EH (cell line): ENCODE measurements at regions not wholly inside any gene's neighbourhood (a gene's known extent, or its start where the extent isn't known, plus 50 kb on each side); places are given as distances from the start of the nearest gene placed in this dataset.
"Not testable (repeated sequence)": the region's sequence is repeated elsewhere in the genome, so short reads cannot be mapped to it uniquely, and the experiment has no call there.

Source experiments
- DNase-seq: peaks from one replicate; pipeline ENCODE4 v3.0.0-alpha.2; 2015; ENCODE audit warnings: low read depth

DNA sequence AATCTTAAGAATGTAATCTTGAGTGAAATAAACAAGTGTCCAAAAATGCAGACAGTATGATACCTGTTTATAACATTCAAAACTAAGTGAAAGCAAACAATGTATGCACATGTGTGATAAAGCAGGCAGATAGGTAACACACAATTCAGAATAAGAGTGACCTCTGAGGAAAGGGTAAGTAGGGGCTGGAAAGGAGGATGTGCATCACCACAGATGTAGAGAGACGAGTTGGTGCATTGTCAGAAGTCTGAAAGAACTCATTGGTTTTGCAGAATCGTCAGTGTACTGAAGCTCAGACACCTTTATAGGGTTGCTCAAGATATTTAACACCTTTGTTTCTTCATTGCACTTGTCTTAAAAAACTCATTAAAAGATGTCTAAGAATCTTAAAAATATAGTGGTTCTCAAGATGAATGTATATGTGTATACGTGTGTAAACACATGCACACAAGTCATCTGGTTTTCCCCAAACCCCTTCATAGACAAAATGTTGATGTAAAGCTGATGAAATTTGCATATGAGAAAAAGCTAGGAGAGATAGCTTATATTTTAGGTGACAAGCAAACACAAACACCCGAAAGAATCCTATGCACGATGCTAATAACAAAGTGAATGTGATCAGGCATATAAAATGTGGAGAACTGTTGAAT, 197.6 kb upstream of the MEF2C start:
- no peak for DNase-seq

DNA sequence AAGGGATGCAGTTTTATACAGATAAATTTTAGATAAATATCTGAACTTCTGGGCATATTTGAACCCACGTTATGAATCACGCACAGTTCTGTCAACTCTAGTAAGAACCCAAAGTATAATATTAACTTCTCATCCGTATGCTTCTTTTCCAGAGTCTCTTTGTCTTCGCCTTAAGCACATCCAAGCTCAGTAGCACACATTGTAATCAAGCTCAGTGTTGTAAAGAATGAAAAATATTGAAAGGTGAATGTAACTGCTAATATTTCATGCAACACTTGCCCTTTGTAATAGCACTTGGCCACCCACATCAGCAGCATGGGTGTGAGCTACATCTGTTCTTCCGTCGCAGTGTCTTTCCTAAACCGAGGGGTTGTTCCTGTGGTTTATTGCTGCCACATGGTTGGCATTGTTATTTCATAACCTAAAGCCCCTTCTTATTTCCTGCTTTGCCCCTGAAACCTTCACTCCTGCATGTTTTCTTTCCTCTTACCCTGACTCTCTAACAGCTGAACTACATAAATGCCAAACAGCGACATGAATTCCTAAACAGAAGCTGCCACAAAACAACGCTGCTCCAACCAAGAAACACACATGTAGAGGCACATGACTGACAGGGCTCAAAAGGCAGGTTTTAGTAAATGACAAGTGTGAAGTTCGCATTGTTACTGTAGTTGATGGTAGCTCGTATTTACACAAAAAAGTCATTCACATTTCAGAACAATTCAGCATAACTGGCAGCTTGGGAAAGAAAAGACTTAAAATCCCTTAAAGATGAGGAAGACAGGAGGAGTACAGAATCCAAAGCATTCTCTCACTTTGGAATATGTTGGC, 190.1 kb upstream of the MEF2C start:
- no peak for DNase-seq

DNA sequence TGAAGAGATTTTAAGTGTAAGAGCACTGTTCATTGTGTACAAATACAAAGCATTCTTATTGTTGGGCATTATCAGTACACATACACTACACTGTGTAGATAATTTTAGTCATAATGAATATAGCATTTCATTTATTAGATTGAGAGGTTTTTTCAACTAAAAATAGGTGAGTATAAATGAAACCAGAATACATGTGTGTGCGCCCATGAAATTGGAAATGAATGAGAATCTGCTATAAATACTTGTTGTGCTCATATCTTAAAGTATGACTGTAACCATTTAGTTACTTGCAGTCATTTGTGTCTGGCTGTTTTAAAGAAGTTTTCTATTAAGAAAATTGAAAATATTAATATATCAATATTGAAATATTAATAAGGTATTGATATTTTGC, 189.0 kb upstream of the MEF2C start:
- DNase-seq: no peak

DNA sequence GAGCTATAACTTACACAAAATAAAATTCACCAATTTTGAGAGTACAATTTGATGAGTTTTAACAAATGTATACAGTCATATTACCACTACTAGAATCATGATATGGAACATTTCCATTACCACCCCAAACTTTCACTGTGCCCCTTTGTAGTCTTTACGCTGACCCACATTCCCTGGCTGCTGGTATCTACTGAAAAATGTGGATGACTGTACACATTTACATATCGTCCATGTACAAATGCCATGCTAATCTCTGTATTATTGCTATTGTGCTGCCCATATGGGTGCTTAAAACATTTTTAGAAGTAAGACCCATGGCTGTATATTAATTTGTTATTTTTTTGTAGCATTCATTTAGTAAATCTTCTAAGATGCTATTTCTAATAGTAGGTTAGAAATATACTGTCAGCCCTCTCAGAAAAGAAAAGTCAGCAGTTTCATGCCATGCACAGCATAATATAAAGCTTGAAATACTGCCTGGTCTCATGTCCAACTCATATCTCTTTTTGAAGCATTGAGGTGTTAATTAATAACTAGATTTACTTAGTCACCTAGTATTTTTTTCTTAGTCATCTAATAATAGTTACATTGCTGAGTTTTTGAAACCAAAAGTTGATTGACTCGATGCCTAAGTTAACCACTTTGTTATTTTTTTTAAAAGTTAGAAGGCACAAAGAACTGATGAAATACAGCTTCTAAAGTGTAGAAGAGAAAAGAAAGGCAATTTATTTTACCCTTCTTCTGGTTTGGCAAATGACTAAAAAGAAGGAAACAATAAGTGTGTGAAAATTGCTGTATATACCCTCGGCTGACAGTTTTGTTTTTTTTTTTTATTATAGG, 188.3 kb upstream of the MEF2C start:
- DNase-seq: no peak

DNA sequence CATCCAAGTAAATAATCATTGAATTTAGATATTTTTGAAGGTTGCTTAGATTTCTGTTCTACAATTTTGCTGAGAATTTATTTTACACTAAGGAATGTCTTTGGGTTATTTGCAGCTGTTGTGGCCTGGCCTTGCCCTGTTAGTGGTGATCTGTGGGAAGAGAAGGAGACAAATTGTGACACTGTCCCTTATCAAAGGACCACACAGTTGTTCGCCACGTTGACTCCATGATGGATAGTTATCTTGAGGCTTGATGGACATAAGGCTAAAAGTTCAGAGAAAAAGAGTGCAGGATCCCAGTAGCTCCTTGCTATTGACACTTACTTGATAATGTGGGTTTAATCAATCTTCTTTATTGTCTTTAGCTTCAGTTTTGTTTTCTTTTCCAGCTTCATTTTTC, 186.6 kb upstream of the MEF2C start:
- DNase-seq: no peak

DNA sequence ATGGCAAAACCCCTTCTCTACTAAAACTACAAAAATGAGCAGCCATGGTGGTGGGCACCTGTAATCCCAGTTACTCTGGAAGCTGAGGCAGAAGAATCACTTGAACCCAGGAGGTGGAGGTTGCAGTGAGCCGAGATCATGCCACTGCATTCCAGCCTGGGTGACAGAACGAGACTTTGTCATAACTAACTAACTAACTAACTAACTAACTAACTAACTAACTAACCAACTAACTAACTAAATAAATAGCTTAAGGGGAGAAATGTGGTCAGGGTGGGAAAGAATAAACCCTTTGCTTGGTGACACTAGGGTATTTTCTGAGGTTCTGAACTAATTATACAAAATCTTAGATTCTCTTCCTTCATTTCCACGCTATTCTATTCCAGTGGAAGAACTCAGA, 184.4 kb upstream of the MEF2C start:
- no peak for DNase-seq

DNA sequence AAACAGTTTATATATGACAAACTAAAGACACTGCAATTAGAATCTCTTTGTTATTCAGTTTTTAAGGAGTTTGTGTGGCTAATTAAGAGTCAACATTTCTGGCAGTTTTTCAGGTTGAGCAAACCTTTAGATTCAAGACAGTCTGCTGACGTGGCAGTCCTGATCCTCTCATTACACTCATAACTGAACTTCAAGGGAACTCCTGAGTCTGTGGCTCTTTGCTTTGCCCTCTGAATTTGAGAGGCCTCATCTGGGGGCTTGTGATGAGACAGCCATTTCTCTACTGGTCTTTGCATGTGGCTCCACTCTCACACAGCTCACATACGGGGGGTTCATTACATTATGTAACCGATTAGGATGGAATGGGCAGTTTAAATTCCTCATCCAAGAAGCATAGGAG, 182.9 kb upstream of the MEF2C start:
- DNase-seq: no peak

DNA sequence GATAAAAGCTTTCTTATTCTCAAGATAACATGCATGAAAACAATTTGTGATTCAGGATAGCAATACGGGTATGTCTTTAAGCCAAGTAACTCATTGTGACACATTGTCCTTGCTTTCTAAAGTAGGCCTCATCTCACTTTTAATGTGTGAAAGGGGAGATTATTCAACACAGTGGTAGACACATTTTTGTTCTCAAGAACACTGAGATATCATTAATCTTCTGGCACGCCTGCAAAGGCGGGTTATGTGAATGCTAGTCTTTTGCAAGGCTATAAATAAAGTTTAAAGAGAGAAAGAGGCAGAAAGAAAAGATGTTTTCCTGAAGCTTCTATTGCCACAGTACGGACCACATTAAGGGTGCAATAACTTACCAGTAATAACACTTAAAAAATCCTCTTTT, 181.8 kb upstream of the MEF2C start:
- no peak for DNase-seq

DNA sequence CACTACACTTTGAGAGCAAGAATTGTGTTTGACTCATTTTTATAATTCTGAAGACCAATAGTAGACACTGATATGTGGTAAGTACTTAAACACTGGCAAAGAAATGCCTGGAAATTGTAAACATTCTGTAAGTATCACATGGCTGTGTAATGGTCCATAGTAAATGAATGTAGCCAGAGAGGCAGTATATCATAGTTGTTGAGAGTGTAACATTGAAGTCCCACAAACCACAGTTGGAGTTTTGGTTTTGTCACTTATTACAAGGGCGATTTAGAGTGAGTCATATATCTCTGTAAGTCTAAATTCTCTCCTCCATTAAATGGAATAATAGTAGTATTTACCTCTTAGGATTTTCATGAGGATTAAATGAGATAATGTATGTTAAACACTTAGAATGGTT, 181.1 kb upstream of the MEF2C start:
- DNase-seq: no peak

DNA sequence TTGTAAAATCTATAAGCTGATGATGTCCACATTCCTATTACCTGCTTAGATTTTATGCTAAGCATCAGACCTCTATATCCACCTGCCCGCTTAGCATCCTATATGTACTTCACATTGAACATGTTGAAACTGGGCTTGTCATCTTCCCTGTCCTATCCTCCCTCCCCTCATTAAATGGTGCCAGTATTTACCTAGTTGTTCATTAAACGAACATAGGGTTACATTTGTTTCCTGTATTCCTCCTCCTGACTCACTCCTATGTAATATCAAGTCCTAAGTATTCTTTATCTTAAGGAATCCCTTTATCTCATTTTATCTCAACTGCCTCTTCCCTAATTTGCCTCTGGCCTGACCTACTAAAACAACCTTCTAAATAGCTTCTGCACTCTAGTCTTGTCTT, 177.8 kb upstream of the MEF2C start:
- DNase-seq: no peak

DNA sequence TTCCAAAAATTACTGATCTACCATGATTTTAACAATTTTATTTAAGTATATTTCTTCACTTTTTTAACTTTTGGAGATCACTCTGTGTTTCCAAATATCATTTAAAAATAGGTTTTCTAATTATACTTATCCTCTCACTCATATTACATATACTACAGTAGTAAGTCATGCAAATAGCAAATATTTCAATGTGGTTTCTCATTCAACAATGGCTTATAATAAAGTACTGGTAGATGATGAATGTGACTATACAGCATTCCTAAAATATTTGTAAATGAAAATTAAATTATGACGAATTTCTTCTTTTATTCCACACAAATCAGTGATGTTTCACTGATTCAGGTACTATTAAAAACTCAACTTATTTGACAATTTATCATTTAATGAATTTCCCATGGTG, 176.3 kb upstream of the MEF2C start:
- no peak for DNase-seq

DNA sequence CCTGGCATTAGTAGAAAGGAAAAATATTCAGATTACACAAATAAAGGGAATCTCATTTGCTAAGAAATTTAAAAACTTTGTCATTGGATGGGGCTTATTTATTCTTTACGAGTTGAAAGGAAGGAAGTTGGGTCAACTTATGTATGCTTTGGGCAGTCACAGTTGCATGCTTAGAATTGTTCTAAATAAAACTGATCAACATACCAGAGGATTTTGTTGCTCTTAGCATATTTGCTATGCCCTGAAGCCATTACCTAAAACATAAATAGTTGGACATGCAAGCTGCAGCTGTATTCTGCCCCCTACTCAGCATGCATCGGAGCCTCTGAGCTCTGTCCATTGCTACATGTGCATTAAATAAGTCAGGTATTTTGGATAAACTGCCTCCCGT, 172.7 kb upstream of the MEF2C start:
- no peak for DNase-seq

DNA sequence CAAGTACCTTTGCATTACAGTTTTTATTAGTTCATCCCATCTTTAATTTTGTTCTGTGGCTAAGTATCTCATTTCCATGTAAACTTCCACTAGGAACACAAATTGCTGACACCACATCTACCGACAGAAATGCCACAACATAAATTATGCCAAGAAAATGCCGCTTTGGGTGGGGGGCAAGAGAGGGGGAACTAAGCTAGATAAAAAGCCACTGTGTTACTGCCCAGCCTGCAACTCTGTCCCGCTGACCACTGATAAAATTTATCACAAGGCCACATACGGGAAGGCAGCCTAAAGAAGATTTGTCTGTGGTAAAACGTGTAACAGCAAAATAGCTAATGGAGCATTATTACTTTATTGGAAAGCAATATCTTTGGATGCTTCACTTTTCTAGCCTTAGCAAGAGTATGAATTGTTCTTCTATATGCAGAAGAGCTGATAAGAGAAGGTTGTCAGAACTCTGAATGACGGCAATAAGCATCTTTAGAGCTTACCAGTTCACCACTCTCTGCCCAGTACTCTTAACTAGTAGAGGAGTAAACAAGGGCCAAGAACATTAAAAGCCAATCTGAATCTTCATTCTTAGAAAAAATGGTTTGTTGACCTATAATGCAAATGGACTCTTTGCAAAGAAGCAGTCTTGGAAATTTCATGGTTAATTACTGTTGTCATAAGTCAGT, 172.2 kb upstream of the MEF2C start:
- no peak for DNase-seq

DNA sequence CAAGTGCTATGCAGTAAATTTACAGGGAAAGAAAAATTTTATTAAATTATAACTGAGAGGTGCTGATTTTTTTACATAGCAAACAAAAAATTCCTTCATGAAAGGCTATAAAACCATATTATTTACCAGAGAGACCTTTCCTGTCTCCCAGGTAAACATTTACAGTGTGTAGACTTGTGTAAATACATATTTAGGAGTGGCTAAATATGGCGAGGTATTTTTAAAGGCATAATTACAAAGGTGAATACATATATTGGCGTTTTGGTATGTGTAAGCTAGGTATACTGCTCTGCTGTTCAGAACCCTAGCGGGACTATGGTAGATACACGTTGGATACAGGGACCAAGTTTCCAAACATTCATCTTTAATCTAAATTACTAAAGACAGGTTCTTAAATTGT, 170.6 kb upstream of the MEF2C start:
- no peak for DNase-seq

DNA sequence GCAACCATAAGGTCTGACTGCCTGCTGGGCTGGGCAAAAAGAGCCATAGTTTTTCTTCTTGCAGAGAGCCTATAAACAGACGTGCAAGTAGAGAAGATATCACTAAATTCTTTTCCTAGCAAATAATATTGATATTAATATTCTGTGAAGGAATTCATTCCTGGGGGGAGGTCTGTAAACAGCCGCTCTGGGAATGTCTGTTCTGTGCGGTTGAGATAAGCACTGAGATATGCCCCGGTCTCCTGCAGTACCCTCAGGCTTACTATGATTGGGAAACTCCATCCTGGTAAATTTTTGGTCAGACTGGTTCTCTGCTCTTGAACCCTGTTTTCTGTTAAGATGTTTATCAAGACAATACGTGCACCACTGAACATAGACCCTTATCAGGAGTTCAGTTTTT, 167.1 kb upstream of the MEF2C start:
- DNase-seq: not testable (repeated sequence)

DNA sequence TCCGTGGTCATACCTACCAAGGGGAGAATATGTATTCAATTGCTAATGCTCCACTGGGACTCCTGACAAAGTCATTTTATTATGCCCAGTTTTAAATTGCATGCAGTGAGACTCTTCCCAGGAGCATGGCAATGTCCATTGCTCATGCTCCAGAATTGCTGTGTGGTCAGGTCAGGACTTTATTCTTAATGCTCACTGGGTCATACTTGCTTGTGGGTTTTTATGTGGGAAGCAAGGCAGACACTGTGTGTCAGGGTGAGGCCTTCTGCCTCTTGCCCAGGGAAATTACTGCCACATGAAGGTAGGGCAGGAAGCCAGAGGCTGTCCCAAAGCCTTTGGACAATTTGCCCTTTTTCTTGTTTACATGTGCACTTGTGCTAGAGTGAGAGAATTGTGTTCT, 164.6 kb upstream of the MEF2C start:
- DNase-seq: no peak

DNA sequence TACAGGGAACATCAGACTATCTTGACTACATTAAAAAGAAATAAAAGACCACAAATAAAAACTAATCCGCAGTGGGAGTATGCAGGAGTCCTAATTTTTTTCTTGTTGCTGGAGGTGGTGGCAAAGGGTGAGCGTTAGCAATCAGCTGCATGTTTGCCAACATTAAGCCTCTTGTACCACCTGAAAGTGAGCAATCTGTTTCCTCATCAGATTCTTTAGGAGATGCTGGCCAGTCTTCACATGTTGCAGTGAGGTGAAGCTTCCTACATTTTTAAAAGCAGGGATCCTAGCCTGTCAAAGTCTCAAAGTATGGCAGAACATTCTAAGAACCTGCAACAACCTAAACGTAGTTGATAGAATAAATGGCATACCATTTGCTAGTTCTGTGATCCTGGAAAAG, 162.2 kb upstream of the MEF2C start:
- DNase-seq: no peak

DNA sequence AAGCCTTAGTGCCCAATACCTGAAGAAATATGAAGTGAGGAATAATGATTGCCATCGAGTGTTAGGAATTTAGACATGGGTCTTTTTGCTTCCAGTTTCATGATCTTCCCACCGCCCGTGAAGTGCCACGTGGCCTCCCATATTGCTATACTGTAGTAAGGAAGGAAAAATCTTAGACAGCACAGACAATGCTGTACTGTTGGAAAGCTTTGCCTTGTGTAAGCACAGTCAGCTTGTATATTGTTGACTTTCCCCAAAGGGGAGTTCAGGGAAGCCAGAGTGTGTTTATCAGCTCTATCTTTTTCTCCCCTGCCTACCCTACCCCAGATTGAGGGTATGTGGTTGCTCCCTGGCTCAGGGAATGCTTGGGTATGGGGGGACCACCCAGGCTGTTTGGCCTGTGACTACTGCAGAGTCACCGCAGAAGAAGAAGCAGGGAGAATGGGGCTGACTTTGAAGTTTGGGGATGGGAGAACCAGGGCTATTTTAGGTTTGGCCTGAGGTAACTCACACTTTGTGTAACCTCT, 161.8 kb upstream of the MEF2C start:
- DNase-seq: no peak

DNA sequence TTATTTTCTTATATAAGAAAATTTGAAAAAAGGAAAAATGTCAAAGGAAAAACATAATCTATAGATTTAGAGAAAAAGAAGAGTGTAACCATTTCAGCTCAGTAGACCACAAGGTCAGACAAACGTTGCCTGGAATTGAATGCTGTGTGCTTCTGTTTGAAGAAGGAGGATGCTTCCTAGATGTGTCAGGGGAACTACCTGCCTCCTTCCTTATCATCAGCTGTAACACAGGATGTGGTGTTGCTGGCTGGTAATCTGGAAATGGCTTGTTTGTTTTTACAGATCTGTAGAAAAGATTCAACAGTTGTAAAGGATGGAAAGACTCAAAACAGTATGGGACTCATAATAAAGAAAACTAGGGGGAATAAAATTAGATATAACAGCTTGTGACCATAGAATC, 160.7 kb upstream of the MEF2C start:
- DNase-seq: peak; percentile 1

DNA sequence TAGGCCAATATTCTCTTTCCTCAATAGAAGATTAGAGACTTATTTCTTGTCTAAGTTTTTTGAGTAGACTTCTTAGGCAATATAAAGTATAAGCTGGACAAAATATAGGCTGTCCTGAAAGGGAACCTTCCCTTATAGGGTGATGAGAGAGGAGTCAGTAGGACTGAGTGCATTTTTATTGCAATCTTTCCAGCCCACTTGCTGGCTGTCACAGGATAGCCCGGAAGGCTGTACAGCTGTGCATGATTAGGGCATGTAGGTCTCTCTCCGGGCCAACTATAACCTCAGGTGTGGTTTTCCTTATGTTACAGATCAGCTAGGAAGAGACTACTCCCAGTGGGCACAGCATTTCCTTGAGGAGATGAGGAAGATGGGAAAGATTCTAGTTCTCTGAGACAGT, 159.8 kb upstream of the MEF2C start:
- DNase-seq: no peak

DNA sequence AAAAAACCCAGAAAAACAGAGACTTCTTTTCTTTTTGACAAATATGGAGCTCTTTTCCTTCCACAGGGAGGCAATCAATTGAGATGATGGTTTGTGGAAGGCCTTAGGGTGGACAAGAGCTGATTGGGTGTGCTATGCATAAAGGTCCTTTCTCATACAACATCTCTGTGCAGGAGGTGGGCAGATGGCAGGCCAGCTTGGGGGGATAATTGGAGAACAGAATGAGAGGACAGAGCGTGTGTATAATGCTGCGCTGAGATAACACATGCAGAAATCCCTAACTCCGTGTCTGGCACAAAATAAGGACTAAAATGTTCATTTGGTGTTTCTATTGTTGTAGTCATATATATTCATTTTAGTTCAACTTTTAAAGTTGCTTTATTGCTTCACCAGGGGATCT, 159.0 kb upstream of the MEF2C start:
- no peak for DNase-seq

DNA sequence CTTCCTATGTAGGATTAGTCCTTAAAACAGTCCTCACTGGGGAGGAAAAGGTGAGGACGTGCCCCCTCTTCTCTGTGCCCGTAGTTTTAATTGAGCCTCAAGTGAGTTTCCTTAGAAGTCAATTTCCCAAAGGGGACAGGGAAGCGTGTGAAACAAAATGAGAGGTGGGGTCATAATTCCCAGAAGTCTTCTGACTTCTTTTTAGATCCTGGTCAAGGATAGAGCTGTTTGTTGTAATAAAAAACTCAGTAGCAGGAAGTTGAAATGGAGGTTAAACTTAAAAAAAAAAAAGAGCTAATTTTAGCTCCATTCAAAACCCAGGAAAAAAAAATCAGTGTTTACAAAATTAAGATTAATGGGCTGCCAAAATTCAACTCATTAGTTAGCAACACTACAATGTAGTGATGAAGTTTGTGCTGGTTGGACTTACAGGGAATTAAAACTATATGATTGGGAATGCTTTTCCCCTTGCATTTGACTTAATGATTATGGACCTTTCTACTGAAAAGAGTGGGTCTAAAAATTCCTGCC, 158.3 kb upstream of the MEF2C start:
- DNase-seq: no peak
